ENCODE measurements at regions not wholly inside any gene's neighbourhood (a gene's known extent, or its start where the extent isn't known, plus 50 kb on each side); places are given as distances from the start of the nearest gene placed in this dataset.

- TF ChIP-seq CTCF (IDR thresholded peaks at IDR 0.05) (no peak), POLR2A (IDR thresholded peaks at IDR 0.05) (no peak), POLR2AphosphoS5 (IDR thresholded peaks at IDR 0.05) (no peak), EP300 (IDR thresholded peaks at IDR 0.05; ENCODE audit: low read depth) (no peak)
Measured at GRCh38 chr5:91742550-91742949, 359.4 kb upstream of the ARRDC3 start.
